ENCODE measurements at regions not wholly inside any gene's neighbourhood (a gene's known extent, or its start where the extent isn't known, plus 50 kb on each side); places are given as distances from the start of the nearest gene placed in this dataset.

DNA sequence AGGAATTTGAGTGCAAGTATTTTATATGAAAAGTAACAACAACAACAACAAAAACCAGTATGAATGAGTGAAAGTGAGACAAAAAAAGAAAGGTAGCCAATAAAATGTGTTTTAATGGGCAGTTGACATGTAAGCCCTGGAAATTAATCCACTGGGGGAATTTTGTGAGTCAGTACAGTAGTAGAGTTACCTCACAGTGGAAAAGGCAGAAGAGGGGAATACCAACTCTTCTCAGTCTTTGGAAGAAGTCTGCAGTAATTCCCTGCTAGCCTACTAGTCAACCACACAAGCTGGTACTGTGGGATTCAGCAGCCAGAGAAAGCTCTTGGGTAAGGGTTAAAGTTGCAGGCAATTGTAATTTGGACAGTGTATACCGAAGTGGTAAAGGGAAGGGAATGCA, 76.3 kb upstream of the IL15 start:
- TF ChIP-seq, protein P1, sequence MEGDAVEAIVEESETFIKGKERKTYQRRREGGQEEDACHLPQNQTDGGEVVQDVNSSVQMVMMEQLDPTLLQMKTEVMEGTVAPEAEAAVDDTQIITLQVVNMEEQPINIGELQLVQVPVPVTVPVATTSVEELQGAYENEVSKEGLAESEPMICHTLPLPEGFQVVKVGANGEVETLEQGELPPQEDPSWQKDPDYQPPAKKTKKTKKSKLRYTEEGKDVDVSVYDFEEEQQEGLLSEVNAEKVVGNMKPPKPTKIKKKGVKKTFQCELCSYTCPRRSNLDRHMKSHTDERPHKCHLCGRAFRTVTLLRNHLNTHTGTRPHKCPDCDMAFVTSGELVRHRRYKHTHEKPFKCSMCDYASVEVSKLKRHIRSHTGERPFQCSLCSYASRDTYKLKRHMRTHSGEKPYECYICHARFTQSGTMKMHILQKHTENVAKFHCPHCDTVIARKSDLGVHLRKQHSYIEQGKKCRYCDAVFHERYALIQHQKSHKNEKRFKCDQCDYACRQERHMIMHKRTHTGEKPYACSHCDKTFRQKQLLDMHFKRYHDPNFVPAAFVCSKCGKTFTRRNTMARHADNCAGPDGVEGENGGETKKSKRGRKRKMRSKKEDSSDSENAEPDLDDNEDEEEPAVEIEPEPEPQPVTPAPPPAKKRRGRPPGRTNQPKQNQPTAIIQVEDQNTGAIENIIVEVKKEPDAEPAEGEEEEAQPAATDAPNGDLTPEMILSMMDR (IDR thresholded peaks at IDR 0.05), result no peak
- TF ChIP-seq POLR2A (IDR thresholded peaks at IDR 0.05), result no peak

All from thyroid gland (tissue), 4 donors.